ENCODE measurements at regions not wholly inside any gene's neighbourhood (a gene's known extent, or its start where the extent isn't known, plus 50 kb on each side); places are given as distances from the start of the nearest gene placed in this dataset.
A peak's percentile ranks its signal among the peaks of the same experiment; 100 is the strongest.

- intact Hi-C loops (cut with DNase I) = no loop called here
- no peak for DNase-seq (ENCODE audit: low spot score)
Observed at GRCh38 chr1:234881893-234882771, 246.5 kb downstream of the TOMM20 start.

GRCh38 chr1:234879147-234880080, 249.2 kb downstream of the TOMM20 start:
- intact Hi-C loops (cut with DNase I) = no loop called here
- peak; percentile 58 for DNase-seq (ENCODE audit: low spot score)

GRCh38 chr1:234878288-234878687, 250.3 kb downstream of the TOMM20 start:
- DNase-seq (ENCODE audit: low spot score) = no peak
- intact Hi-C loops (cut with DNase I) = no loop called here

GRCh38 chr1:234877761-234878160, 250.9 kb downstream of the TOMM20 start:
- intact Hi-C loops (cut with DNase I) = no loop called here
- no peak for DNase-seq (ENCODE audit: low spot score)

- intact Hi-C loops (cut with DNase I) = no loop called here
- DNase-seq (ENCODE audit: low spot score) = peak; percentile 70
Observed at GRCh38 chr1:234875953-234876855, 252.4 kb downstream of the TOMM20 start.

- intact Hi-C loops (cut with DNase I) = no loop called here
Observed at GRCh38 chr1:234875328-234875952, 253.2 kb downstream of the TOMM20 start.

GRCh38 chr1:234874291-234875288, 254.0 kb downstream of the TOMM20 start:
- DNase-seq (ENCODE audit: low spot score) = peak; percentile 72
- intact Hi-C loops (cut with DNase I) = no loop called here

More at GRCh38 chr1:234875328-234875952, 253.2 kb downstream of the TOMM20 start:
- peak; percentile 49 for DNase-seq (ENCODE audit: low spot score)

- intact Hi-C loops (cut with DNase I) = no loop called here
Observed at GRCh38 chr1:234871710-234872271, 256.8 kb downstream of the TOMM20 start.

GRCh38 chr1:234871039-234871709, 257.5 kb downstream of the TOMM20 start:
- DNase-seq (ENCODE audit: low spot score) = no peak
- intact Hi-C loops (cut with DNase I) = no loop called here

More at GRCh38 chr1:234871710-234872271, 256.8 kb downstream of the TOMM20 start:
- DNase-seq (ENCODE audit: low spot score) = no peak

GRCh38 chr1:234870020-234870981, 258.3 kb downstream of the TOMM20 start:
- intact Hi-C loops (cut with DNase I) = no loop called here
- peak; percentile 50 for DNase-seq (ENCODE audit: low spot score)

- intact Hi-C loops (cut with DNase I) = loop anchor here (5.0 kb wide), 2 partner anchors 147 to 257 kb away; partner anchors contain the start of gene IRF2BP2
Observed at GRCh38 chr1:234869182-234870019, 259.2 kb downstream of the TOMM20 start.

GRCh38 chr1:234868296-234869147, 258.5 kb upstream of the IRF2BP2 start:
- intact Hi-C loops (cut with DNase I) = loop anchor here (5.0 kb wide), 2 partner anchors 146 to 256 kb away; partner anchors contain the start of gene IRF2BP2
- DNase-seq (ENCODE audit: low spot score) = no peak

More at GRCh38 chr1:234869182-234870019, 259.2 kb downstream of the TOMM20 start:
- peak; percentile 57 for DNase-seq (ENCODE audit: low spot score)

GRCh38 chr1:234866007-234866866, 256.3 kb upstream of the IRF2BP2 start:
- DNase-seq (ENCODE audit: low spot score) = peak; percentile 67
- intact Hi-C loops (cut with DNase I) = loop anchor here (5.0 kb wide), 2 partner anchors 144 to 254 kb away; partner anchors contain the start of gene IRF2BP2
